ENCODE measurements at regions not wholly inside any gene's neighbourhood (a gene's known extent, or its start where the extent isn't known, plus 50 kb on each side); places are given as distances from the start of the nearest gene placed in this dataset.

DNA sequence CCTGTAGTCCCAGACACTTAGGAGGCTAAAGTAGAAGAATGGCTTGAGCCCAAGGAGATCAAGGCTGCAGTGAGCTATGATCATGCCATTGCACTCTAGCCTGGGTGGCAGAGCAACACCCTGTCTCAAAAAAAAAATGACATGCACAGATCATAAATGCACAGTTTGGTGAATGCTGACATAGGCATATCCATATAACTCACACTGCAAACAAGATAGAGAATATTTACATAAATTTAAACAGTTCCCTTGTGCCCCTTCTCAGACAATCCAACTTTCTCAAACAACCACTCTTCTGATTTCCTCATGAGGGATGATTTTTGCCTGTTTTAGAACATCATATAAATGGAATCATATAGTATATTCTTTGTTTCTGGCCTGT is 88.7 kb upstream of the CAST start:
- no peak for TF ChIP-seq FOSL2 (IDR thresholded peaks at IDR 0.05; ENCODE audit: borderline replicate concordance, low read depth)
- TF ChIP-seq, protein P1, sequence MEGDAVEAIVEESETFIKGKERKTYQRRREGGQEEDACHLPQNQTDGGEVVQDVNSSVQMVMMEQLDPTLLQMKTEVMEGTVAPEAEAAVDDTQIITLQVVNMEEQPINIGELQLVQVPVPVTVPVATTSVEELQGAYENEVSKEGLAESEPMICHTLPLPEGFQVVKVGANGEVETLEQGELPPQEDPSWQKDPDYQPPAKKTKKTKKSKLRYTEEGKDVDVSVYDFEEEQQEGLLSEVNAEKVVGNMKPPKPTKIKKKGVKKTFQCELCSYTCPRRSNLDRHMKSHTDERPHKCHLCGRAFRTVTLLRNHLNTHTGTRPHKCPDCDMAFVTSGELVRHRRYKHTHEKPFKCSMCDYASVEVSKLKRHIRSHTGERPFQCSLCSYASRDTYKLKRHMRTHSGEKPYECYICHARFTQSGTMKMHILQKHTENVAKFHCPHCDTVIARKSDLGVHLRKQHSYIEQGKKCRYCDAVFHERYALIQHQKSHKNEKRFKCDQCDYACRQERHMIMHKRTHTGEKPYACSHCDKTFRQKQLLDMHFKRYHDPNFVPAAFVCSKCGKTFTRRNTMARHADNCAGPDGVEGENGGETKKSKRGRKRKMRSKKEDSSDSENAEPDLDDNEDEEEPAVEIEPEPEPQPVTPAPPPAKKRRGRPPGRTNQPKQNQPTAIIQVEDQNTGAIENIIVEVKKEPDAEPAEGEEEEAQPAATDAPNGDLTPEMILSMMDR (IDR thresholded peaks at IDR 0.05): no peak
- no peak for TF ChIP-seq POLR2AphosphoS5 (IDR thresholded peaks at IDR 0.05; ENCODE audit: low read depth, low read length)
- TF ChIP-seq, protein P2, sequence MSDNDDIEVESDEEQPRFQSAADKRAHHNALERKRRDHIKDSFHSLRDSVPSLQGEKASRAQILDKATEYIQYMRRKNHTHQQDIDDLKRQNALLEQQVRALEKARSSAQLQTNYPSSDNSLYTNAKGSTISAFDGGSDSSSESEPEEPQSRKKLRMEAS (IDR thresholded peaks at IDR 0.05; ENCODE audit: low read depth): no peak
